ENCODE measurements at regions not wholly inside any gene's neighbourhood (a gene's known extent, or its start where the extent isn't known, plus 50 kb on each side); places are given as distances from the start of the nearest gene placed in this dataset.
"Not testable (repeated sequence)": the region's sequence is repeated elsewhere in the genome, so short reads cannot be mapped to it uniquely, and the experiment has no call there.

DNA sequence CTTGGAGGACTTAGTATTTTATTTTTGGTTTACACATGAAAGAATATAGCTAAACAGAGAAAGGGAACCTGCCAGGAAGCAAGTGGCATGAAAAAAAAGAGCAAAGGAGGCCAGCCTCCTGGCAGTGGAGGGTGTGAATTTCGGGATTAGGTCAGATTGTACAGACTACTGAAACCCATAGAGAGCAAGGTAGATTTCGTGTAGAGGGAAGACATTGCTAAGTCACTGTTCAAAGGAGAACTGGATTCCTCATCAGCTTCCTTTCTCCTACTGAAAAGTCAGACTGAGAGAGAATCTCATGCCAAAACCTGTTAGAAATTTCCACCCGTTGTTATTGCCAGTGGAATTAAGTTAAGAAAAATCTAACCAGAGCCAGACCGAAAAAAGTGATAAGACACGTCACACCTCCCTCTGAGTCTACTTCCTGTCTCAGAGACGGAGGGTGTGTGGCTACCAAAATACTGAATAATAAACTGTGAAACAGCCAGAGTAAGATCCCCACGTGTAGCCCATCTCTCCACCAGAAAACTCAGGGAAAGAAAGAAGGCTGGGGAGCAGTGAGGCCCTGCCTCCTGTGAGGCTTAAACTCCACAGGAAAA is 118.8 kb downstream of the SKIDA1 start:
- DNase-seq (ENCODE audit: low read depth in 2 of 2), result peak in 1 of 2 donors; percentile 2

DNA sequence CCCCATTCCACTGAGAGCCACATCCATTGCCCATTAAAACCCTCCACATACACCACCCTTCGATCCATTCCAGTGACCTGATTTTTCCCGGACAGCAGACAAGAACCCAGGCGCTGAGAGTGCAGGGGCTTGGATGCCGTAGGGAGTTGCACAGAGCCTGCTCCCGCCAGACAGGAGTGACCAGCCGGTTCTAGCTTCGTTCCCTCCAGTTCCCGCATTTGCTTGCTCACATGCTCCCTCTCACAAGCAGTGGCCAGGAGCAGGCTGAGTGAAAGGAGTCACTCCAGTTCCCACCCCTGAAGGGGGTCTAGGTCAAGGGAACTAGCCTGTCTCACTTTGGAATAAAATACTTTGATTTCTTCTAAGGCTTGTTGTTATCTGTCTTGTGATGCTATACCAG is 119.5 kb downstream of the SKIDA1 start:
- no peak for DNase-seq (ENCODE audit: low read depth in 2 of 2)

DNA sequence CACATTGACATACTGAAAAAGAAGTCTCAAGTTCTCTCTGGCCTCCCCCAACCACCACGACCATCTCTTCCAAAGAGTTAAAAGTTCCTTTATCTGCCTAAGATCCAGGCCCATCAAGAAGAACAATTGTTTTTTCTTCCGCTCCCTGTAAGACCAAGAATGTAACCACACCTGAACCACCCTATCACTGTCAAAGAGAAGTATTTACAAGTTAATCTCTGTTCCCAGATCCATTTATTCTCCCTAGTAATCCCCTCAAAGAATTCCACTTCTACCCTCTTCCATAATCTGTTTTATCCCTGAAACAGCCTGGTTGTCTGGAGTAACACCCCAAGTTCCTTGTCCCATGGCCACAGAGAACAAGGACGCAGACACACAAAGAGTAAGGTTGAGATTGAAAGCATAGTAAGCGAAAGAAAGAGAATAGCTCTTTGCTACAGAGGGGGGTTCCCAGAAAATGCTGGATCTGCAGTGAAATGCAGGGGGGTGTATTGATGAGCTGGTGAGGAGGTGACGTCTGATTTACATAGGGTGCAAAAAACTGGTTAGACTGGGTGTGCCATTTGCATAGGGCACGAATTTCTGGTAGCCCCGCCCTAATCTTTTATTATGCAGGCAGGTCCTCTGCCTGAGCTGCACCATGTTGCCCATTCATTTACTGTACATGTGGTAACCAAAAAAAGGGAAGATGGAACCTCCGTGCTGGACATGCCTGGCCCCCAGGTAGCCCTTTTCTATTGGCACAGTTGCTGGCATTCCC is 122.0 kb downstream of the SKIDA1 start:
- no peak for DNase-seq (ENCODE audit: low read depth in 2 of 2)

DNA sequence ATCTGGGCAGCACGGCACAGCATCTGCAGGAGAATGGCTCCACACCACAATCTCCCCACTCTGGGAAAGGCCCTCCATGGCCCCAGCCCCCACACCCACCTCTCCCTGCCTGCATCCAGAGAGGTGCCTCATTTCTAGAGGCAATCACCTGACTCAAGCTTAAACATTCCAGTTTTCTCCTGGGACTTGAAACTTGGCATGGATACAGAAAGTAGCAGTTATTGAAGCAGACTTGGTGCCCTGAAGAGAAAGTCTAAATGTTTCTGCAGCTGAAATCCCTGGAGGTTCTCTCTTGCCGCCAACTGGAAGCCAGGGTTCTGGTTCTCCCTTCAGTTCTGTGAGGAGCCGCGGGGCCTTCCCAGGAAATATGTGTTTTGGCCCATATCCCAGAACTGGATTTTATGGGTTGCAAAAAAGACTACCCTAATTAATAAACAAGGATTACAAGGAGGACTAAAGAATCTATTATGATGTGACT is 122.8 kb downstream of the SKIDA1 start:
- no peak for DNase-seq (ENCODE audit: low read depth in 2 of 2)

DNA sequence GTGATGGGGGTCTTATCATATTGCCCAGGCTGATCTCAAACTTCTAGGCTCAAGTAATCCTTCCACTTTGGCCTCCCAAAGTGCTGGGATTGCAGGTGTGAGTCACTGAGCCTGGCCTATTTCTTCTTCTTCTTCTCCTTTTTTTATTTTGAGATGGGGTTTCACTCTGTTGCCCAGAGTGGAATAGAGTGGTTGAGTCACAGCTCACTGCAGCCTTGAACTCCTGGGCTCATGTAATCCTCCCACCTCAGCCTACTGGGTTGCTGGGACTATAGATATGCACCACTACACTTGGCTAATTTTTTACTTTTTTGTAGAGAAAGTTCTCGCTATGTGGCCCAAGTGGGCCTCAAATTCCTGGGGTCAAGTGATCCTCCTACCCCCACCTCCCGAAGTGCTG is 124.3 kb downstream of the SKIDA1 start:
- no peak for DNase-seq (ENCODE audit: low read depth in 2 of 2)

DNA sequence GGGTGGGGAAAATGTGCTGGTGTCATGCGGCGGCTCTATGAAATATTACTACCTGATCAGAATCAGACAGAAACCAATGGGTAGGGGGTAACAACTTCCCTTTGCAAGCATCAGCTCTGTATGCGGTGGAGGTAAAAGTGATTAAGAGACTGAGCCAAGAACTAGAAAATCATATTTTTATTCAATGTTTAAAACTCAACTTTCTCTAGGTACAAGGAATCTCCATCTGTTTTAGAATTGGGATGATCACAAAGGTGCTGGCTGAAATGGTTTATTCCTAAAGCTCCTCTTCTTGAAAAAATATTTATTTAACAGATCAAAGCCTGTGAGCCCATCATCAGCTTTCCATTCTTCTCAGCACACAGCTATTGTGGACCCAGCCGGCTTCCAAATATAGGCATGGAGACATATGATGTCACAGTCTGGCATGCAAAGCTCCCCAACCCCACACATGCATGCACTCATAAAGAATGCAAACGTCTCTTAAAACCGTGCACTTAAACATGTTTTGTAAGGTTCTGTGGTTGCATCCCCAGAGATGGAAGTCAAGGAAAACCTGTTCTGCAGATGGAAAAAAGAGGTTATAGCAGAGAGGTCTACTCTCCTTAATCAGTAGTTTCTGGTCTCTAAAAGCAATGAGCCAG is 126.0 kb downstream of the SKIDA1 start:
- DNase-seq (ENCODE audit: low read depth in 2 of 2), result no peak

DNA sequence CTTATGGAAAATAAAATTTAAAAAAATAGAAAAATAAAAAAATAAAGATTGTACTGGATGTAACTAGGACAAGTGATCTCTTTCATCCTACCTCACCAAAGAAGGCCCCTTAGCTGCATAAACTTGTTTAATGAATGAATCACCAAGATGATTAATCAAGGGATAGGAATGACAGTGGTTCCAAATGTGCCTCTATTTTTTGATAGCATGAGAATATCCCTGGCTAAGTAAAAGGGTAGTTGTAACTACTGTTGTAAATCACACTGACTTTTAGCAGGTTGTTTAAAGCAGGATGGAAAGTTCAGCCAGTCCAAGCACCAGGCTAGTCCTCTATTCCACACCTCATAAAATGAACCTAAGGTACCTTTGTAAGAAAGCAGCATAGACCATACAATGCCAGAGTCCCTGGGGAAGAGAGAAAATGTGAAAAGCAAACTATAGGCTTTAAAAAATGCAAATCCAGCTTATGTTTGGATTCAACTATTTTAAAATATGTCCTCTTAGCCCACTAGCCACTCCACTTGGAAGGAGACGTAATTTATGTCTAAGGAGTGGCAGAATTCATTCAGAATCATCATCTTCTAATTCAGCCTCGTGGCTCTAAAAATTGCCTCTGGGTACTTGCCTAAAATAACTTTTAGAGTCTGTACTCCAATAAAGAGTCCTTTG is 126.8 kb downstream of the SKIDA1 start:
- DNase-seq (ENCODE audit: low read depth in 2 of 2), result no peak

DNA sequence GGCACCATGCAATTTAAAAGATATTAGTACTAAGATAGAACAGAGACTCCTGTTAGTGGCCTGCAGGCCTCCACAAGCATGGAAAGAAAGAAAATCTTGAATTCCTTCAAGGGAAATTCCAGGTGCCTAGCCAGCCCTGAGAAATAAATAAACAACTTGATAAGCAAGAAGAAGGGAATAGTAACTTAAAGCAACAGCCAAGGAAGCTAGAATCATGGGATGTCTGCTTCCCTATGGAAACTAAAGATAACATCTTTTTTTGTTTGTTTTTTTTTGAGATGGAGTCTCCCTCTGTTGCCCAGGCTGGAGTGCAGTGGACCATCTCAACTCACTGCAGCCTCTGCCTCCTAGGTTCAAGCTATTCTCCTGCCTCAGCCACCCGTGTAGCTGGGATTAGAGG is 128.6 kb downstream of the SKIDA1 start:
- no peak for DNase-seq (ENCODE audit: low read depth in 2 of 2)

DNA sequence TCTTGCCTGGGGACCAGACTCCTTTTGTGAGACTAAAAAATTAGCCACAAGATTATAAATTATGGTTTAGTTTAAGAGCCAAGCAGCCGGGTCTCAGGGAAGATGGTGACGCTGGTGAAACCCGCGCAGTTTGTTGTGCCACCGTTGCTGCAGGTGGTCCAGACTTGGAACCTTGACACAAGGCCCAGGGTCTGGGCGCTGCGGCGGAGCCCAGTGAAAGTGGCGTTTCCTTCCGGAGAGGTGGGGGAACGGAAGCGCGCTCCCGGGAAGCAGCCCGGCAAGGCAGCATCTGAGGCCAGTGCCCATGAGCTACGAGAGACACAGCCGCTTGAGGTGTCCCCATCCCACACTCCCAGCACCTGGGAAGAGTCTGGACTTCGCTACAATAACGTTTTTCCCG is 131.6 kb downstream of the SKIDA1 start:
- DNase-seq (ENCODE audit: low read depth in 2 of 2), result no peak

DNA sequence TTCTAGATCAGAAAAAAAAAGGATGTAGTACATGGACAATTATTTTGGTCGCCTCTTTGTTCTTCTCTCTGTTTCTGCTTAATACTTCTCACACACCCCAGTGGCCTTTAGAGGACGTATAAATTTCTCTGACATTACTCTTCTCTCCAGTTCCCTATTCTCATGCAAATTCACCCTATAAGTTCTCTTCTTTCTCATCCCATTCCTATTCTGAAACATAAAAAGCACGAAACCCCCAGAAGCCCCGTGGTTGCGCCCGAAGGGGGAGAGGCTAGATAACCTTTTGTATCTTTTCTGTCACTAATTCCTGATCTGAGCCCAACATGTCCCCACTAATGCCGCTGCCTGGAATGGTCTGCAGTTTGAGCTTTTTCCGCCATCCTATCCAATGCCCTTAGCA is 136.9 kb downstream of the SKIDA1 start:
- no peak for DNase-seq (ENCODE audit: low read depth in 2 of 2)

DNA sequence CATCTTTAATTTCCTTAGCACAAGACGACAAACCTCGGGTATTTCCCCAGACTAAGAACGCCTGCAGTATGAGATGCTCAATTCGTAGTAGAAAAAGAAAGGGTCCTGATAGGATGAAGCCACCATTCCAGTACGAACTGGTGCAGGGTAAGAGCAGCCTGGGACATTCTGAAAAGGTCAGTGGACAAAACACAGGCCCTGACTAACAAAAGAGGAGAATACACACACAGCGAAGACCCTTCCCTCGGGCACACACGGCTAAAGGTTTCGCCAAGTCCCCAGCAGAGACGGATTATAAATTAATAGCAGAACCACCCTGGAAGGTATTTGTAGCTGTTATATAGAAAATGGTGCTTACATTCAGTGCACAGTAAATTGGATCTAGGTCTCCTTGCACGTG is 137.6 kb downstream of the SKIDA1 start:
- DNase-seq (ENCODE audit: low read depth in 2 of 2), result no peak

DNA sequence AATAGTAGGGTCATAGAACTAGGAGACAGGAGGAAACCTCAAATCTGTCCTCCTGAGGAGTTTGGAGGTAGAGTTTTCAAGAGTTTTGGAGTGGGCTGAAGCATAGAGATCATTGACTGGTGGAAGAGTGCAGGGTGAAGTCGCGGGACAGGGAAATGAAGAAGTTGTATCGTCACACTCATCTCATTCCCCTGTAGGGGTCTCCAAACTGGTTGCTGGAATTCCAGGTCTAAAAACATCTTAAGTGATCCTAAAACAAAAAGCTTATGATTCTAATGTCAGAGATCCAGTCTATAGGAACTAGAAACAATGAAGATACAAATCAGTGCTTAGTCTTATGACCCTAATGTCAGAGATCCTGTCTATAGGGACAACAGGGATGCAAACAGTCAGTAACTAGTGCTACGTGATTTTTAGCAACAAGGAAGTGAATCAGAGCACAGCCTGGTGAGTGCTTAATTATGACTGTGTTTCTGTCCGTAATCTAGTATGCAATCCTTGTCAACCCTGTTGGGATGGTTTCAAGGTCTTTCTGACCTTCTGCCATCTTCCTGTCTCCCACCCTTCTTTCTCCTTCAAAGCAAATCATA is 139.4 kb downstream of the SKIDA1 start:
- DNase-seq (ENCODE audit: low read depth in 2 of 2), result no peak

DNA sequence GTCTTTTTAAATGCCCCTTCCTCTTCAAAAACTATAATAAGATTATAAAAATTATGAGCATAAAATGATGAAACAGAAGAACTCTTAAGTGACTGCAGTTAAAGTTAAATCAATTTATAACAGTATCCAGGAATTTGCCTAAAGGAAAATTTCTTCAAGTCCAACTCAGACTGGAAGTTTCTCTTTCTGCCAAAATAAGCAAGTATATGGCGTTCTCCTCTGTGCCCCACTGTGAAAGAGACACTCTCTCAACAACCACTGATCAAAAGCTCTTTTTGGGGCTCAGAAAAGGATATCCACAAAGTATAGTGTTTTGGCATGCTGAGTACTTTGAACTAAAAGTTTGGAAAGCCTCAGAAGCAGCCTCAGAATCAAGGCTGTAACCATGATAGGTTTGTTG is 139.9 kb downstream of the SKIDA1 start:
- DNase-seq (ENCODE audit: low read depth in 2 of 2), result no peak

DNA sequence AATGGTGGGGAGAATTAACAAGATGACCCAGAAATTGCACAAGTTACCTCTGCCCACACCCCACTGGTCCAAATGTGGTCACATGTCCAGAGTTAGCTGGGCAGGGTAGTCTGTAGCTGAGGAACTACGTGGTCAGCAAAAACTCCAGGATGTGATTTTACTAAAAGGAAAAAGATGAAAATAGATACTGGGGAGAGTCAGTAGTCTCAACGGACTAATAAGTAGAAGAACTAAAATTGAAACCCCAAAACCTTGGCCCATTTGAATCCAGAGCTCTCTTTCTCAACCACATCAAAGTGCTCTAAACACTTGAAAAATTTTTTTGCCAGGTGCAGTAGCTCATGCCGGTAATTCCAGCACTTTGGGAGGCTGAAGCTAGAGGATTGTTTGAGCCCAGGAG is 146.3 kb downstream of the SKIDA1 start:
- no peak for DNase-seq (ENCODE audit: low read depth in 2 of 2)

DNA sequence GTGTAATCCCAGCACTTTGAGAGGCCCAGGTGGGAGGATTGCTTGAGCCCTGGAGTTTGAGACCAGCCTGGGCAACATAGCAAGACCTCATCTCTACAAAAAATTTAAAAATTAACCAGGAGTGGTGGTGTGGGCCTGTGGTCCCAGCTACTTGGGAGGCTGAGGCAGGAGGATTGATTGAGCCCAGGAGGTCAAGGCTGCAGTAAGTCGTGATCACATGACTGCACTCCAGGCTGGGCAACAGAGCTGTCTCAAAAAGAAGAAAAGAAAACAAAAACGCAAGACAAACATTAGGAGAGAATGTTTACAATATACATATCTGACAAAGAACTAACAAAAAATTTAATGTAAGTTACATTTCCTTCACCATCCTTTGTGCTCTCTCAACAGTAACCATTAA is 150.2 kb downstream of the SKIDA1 start:
- not testable (repeated sequence) for DNase-seq (ENCODE audit: low read depth in 2 of 2)

DNA sequence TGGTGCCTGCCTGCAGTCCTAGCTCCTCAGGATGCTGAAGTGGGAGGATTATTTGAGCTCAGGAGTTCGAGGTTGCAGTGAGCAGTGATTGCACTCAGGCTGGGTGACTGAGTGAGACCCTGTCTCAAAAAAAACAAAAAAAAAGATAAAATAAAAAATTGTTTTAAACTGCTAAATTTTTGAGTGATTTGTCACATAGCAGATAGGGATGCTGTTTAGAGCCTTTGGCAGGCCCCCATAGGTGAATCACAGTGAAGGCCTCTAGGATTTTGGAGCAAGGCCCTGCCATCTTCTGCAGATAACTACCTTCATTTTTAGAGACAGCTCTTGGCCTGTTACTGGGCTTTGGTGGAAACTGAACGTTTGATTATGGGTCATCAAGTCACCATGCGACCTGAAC is 151.6 kb downstream of the SKIDA1 start:
- not testable (repeated sequence) for DNase-seq (ENCODE audit: low read depth in 2 of 2)

DNA sequence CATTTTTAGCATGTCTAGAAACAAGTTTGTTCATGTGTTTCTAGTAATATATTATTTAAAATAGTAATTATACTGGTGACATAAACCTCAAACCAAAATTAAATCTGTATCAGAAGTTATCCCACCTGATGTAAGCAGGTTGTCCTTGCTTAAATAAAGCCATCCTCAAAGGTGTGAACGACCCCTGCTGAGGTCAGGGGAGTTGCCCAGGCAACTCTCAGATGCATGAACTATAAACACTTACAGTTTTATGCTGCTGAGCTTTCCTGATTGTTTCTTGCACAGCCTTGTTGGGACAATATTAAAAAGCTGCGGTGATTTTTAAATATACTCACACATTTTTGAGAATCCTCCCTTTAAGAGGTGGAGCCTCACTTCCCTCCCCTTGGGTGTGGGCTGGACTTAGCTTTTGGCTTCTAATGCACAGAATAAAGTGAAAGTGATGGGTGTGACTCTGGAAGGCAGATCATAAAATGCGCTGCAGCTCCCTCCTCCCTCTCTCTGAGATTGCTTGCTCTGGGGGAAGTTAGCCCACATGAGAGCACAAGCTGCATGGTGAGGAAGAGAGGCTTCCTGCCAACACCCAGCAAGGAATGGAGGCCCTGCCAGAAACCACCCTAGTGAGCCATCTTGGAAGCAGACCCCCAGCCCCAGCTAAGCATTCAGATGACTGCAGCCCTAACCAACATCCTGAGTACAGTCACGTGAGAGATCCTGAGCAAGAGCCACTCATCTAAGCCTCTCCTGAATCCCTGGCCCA is 152.7 kb downstream of the SKIDA1 start:
- DNase-seq (ENCODE audit: low read depth in 2 of 2), result peak; percentile 12 to 18

DNA sequence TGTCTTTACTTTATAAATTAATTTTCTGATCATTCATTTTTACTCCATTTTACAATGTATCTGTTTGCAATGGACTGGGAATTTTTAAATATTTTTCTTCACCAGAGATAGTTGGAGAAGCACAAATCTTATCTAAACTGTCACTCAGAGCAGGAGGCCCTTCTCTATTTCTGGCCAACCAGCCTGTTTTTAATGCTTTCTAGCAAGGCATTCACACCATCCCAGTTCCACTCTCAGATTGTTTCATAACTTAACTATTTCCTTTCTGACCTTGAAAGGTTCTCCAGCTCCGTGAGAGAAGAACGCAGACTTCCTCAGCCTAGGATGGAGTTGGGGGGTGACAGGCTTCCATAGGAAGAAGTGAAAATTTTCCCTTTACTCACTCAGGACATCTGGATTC is 155.8 kb downstream of the SKIDA1 start:
- DNase-seq (ENCODE audit: low read depth in 2 of 2), result no peak

DNA sequence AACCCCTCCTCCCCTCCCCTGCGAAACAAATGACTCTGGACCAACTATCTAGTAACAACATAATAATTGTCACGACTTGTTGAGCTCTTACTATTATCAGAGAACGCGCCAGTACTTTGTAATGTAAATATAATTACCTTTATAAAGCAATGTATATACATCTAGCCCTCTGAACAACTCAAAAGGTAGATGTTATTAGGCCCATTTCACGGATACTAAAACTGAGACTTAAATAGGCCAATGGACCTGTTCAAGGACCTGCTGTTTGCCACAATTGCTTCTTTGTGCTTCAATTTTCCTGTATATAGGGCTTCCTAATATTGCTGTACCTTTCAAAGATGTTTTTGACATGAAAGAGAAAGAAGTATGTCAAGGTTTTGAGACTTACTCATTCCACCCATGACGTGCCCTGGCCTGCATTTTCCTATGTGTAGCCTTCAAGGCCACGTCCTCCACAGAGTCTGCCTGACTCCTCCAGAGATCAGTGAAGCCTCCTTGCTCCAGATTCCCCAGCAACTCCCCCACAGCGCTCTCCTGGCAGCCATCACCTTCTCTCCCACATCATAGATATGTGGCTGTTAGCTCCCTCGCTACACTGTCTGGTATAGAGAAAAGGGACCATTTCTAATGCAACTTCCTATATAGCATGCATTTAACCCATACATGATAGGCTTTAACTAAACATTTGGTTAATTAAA is 156.6 kb downstream of the SKIDA1 start:
- DNase-seq (ENCODE audit: low read depth in 2 of 2), result no peak

DNA sequence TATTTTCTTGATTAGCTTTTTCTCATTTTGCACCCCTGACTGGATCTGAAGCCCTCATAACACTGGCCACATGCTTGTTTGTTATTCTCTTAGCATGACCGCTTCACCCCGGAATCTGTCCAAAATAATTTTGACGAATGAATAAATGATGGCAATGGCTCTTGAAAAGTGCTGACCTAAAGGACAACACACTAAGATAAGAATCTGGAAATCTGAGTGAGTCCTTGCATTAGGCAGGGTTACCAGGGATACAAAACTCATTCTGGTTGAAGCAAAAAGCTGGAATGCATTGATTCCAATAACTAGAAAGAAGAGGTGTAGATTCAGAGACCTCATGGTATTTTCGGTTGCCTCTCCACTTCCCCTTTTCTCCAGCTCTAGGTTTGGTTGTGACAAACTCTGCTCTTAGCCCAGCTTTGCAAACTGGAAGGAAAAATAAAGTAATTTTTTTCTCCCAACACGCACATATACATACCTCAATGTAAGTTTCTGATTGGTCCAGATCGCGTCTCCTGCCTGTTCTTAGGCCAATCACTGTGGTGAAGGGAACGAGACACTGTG is 157.4 kb downstream of the SKIDA1 start:
- DNase-seq (ENCODE audit: low read depth in 2 of 2), result no peak
